OCI-LY3 (cell line): ENCODE measurements at regions not wholly inside any gene's neighbourhood (a gene's known extent, or its start where the extent isn't known, plus 50 kb on each side); places are given as distances from the start of the nearest gene placed in this dataset.

Source experiments
- EZH2phosphoT487 ChIP-seq: fragments of 200-600 bp; shearing (Covaris generic); IDR thresholded peaks from 2 replicates; pipeline ENCODE4 v1.6.1; 2018; ENCODE audit warnings: antibody characterized with exemption, mixed run types, low read depth
- TF ChIP-seq, protein P1 (sequence below): fragments of 200-600, 300-600 bp; sonication (generic); IDR thresholded peaks from 2 replicates; pipeline ENCODE4 v1.5.1; 2014; ENCODE audit warnings: antibody characterized with exemption, low read length, low read depth

DNA sequence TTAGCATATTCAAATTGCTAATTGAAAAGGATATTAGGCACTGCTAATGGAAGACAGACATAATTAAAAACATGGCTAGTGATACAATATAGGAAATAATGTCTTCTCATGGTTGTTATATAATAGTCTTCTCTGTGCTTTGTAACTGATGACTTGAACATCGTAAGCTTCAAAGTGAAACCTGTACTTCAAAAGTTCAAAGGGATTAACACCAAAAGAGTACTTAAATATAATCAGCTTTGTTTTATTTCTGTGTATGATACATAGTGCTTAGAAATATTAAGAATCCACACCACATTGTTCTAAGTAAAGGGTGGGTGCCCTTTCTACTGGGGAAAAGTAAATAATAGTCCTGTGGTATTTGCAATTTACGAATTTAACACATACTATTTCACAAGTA is 75.4 kb upstream of the ITGA1 start:
- TF ChIP-seq, protein P1, sequence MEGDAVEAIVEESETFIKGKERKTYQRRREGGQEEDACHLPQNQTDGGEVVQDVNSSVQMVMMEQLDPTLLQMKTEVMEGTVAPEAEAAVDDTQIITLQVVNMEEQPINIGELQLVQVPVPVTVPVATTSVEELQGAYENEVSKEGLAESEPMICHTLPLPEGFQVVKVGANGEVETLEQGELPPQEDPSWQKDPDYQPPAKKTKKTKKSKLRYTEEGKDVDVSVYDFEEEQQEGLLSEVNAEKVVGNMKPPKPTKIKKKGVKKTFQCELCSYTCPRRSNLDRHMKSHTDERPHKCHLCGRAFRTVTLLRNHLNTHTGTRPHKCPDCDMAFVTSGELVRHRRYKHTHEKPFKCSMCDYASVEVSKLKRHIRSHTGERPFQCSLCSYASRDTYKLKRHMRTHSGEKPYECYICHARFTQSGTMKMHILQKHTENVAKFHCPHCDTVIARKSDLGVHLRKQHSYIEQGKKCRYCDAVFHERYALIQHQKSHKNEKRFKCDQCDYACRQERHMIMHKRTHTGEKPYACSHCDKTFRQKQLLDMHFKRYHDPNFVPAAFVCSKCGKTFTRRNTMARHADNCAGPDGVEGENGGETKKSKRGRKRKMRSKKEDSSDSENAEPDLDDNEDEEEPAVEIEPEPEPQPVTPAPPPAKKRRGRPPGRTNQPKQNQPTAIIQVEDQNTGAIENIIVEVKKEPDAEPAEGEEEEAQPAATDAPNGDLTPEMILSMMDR, result no peak
- TF ChIP-seq EZH2phosphoT487, result no peak
